H1 (cell line): ENCODE measurements at regions not wholly inside any gene's neighbourhood (a gene's known extent, or its start where the extent isn't known, plus 50 kb on each side); places are given as distances from the start of the nearest gene placed in this dataset.

Experiments
- CTCF ChIA-PET: fragments of 300-600 bp; sonication (Branson Sonifier 250); formaldehyde crosslinking; loops from one replicate; lab custom pipeline; 2021; ENCODE audit not compliant: partially characterized antibody; lab: Charles Lee
- POLR2A ChIA-PET: fragments of 300-600 bp; sonication (Branson Sonifier 250); formaldehyde crosslinking; loops from one replicate; lab custom pipeline; 2021; ENCODE audit warnings: inconsistent platforms; ENCODE audit not compliant: partially characterized antibody; lab: Charles Lee
- DNase-seq, 2 experiments: peaks; one replicate each; pipeline versions ENCODE4 v3.0.0 to v3.0.0-alpha.2; 2010 to 2022; ENCODE audit warnings: low spot score in 2 of 2, low read depth in 1 of 2, mixed read lengths in 1 of 2
- FAIRE-seq: peaks from 2 replicates; lab custom pipeline; 2011; peaks lifted over from hg19 to GRCh38; lab: Jason Lieb, UNC
- H2AFZ ChIP-seq: 2 replicates; pipeline ENCODE4 v1.8.1; 2012; ENCODE audit warnings: low read length, inconsistent platforms
- H2AK5ac ChIP-seq: 2 replicates; pipeline ENCODE4 v1.6.1; 2013; ENCODE audit warnings: low read depth, low read length
- H2BK120ac ChIP-seq: replicated peaks from 2 replicates; pipeline ENCODE3; 2013; ENCODE audit warnings: low read depth, low read length, inconsistent platforms
- H2BK12ac ChIP-seq: 2 replicates; pipeline ENCODE4 v1.6.1; 2013; ENCODE audit warnings: low read depth, low read length
- H2BK15ac ChIP-seq: 2 replicates; pipeline ENCODE4 v1.6.1; 2013; ENCODE audit warnings: low read length
- H2BK20ac ChIP-seq: 2 replicates; pipeline ENCODE4 v1.6.1; 2013; ENCODE audit warnings: low read length
- H2BK5ac ChIP-seq: 2 replicates; pipeline ENCODE4 v1.6.1; 2013; ENCODE audit warnings: low read depth, low read length
- H3K14ac ChIP-seq: 2 replicates; pipeline ENCODE4 v1.6.1; 2013; ENCODE audit warnings: inconsistent platforms; ENCODE audit not compliant: insufficient read length
- H3K18ac ChIP-seq: 2 replicates; pipeline ENCODE4 v1.6.1; 2013; ENCODE audit warnings: low read length; ENCODE audit errors: extremely low read depth
- H3K23ac ChIP-seq: 2 replicates; pipeline ENCODE4 v1.6.1; 2013; ENCODE audit warnings: inconsistent platforms; ENCODE audit not compliant: insufficient read length
- H3K23me2 ChIP-seq: 2 replicates; pipeline ENCODE4 v1.6.1; 2013; ENCODE audit warnings: low read depth, low read length
- H3K27ac ChIP-seq: 2 replicates; pipeline ENCODE4 v1.6.1; 2011; ENCODE audit warnings: low read depth, low read length, inconsistent platforms
- H3K27me3 ChIP-seq, 4 experiments: replicated peaks in 1 of 4; 1 replicate in 1 of 4; 2 replicates in 3 of 4; pipeline versions ENCODE4 v1.6.1 to v1.8.1; 2011 to 2013; ENCODE audit warnings: low read length in 3 of 4, mild to moderate bottlenecking in 3 of 4, inconsistent platforms in 2 of 4, mixed read lengths in 2 of 4, moderate library complexity in 1 of 4; ENCODE audit not compliant: control insufficient read depth in 3 of 4, insufficient read depth in 3 of 4; ENCODE audit errors: extremely low read depth in 1 of 4
- H3K36me3 ChIP-seq, 4 experiments: 2 replicates each; pipeline versions ENCODE4 v1.6.1 to v1.8.1; 2011 to 2013; ENCODE audit warnings: mild to moderate bottlenecking in 4 of 4, low read length in 3 of 4, moderate library complexity in 2 of 4, control low read depth in 1 of 4, inconsistent platforms in 1 of 4; ENCODE audit not compliant: insufficient read depth in 4 of 4, control insufficient read depth in 2 of 4
- H3K4ac ChIP-seq: replicated peaks from 2 replicates; pipeline ENCODE3; 2013; ENCODE audit warnings: low read length, low read depth, mixed read lengths, inconsistent platforms; ENCODE audit not compliant: insufficient read length
- H3K4me1 ChIP-seq, 4 experiments: replicated peaks in 1 of 4; 1 replicate in 1 of 4; 2 replicates in 3 of 4; pipeline versions ENCODE4 v1.6.1 to v1.8.1; 2011 to 2013; ENCODE audit warnings: low read length in 3 of 4, inconsistent platforms in 2 of 4, mixed read lengths in 1 of 4; ENCODE audit not compliant: insufficient read depth in 4 of 4, control insufficient read depth in 3 of 4
- H3K4me2 ChIP-seq, 2 experiments: 2 replicates each; pipeline versions ENCODE4 v1.6.1 to v1.8.1; 2011 to 2013; ENCODE audit warnings: low read depth in 2 of 2, low read length in 2 of 2, control low read depth in 1 of 2, inconsistent platforms in 1 of 2, mild to moderate bottlenecking in 1 of 2; ENCODE audit not compliant: insufficient read depth in 1 of 2
- H3K4me3 ChIP-seq, 4 experiments: fragments of 200-600, 300-600 bp in 1 of 4; sonication (generic), shearing (Covaris generic), sonication (Bioruptor Twin) in 1 of 4; 2 replicates each; pipeline versions ENCODE4 v1.5.1 to v1.8.1; 2011 to 2016; ENCODE audit warnings: low read length in 4 of 4, low read depth in 3 of 4, control low read depth in 2 of 4, inconsistent platforms in 2 of 4, mild to moderate bottlenecking in 2 of 4, mixed read lengths in 1 of 4, moderate library complexity in 1 of 4; ENCODE audit not compliant: insufficient read depth in 2 of 4; ENCODE audit errors: extremely low read depth in 1 of 4
- H3K56ac ChIP-seq: replicated peaks from 2 replicates; pipeline ENCODE3; 2013; ENCODE audit warnings: low read depth, mild to moderate bottlenecking, mixed read lengths, low read length, inconsistent platforms; ENCODE audit not compliant: insufficient read length
- H3K79me1 ChIP-seq: 2 replicates; pipeline ENCODE4 v1.6.1; 2013; ENCODE audit warnings: low read depth, low read length, control low read depth
- H3K79me2 ChIP-seq, 2 experiments: 2 replicates each; pipeline versions ENCODE4 v1.6.1 to v1.8.1; 2012 to 2013; ENCODE audit warnings: low read length in 2 of 2, mild to moderate bottlenecking in 2 of 2, inconsistent platforms in 1 of 2; ENCODE audit not compliant: insufficient read depth in 2 of 2, control insufficient read depth in 1 of 2
- H3K9ac ChIP-seq, 4 experiments: replicated peaks in 1 of 4; 1 replicate in 1 of 4; 2 replicates in 3 of 4; pipeline versions ENCODE4 v1.6.1 to v1.8.1; 2011 to 2013; ENCODE audit warnings: low read depth in 3 of 4, low read length in 3 of 4, control low read depth in 2 of 4, mild to moderate bottlenecking in 2 of 4, moderate library complexity in 2 of 4, inconsistent platforms in 1 of 4; ENCODE audit errors: extremely low read depth in 1 of 4
- H3K9me3 ChIP-seq, 2 experiments: 2 replicates each; pipeline versions ENCODE4 v1.6.1 to v1.8.1; 2012 to 2013; ENCODE audit warnings: mild to moderate bottlenecking in 2 of 2, moderate library complexity in 2 of 2, control low read depth in 1 of 2, inconsistent platforms in 1 of 2, low read depth in 1 of 2, low read length in 1 of 2, mixed read lengths in 1 of 2; ENCODE audit not compliant: insufficient read depth in 2 of 2
- H4K20me1 ChIP-seq, 2 experiments: replicated peaks in 1 of 2; 2 replicates each; pipeline versions ENCODE3 to v1.8.1; 2011 to 2013; ENCODE audit warnings: inconsistent platforms in 2 of 2, low read length in 2 of 2, mild to moderate bottlenecking in 1 of 2; ENCODE audit not compliant: insufficient read depth in 2 of 2, control insufficient read depth in 1 of 2
- H4K5ac ChIP-seq: 2 replicates; pipeline ENCODE4 v1.6.1; 2013; ENCODE audit warnings: low read length, low read depth, mixed read lengths, inconsistent platforms; ENCODE audit not compliant: insufficient read length
- H4K8ac ChIP-seq: 2 replicates; pipeline ENCODE4 v1.8.0; 2013; ENCODE audit warnings: mild to moderate bottlenecking, moderate library complexity, low read length, inconsistent platforms; ENCODE audit not compliant: insufficient read depth; ENCODE audit errors: extremely low read depth
- H4K91ac ChIP-seq: replicated peaks from 2 replicates; pipeline ENCODE3; 2013; ENCODE audit warnings: low read length, mixed read lengths, inconsistent platforms; ENCODE audit not compliant: insufficient read length
- BRCA1 ChIP-seq: IDR thresholded peaks from 2 replicates; pipeline ENCODE4 v1.6.1; 2012; ENCODE audit warnings: low read depth, low read length, improper control_type of control experiment
- SRF ChIP-seq: IDR thresholded peaks from 2 replicates; pipeline ENCODE4 v1.6.1; 2011; ENCODE audit warnings: mild to moderate bottlenecking, low read depth, low read length, moderate library complexity
- WGBS, 2 experiments: shearing (Covaris generic) in 1 of 2; methylation state at CpG; one replicate each; pipeline versions ENCODE4 v1.1.6 to v1.1.7; 2013 to 2015; ENCODE audit warnings: low lambda C conversion rate in 2 of 2, mixed read lengths in 2 of 2, inconsistent platforms in 1 of 2, low coverage in 1 of 2, missing lambda C conversion rate in 1 of 2; ENCODE audit not compliant: insufficient replicate concordance in 2 of 2, insufficient coverage in 1 of 2, insufficient read length in 1 of 2; ENCODE audit errors: extremely low coverage in 1 of 2, missing lambda C conversion rate in 1 of 2; 5-methylcytosine and 5-hydroxymethylcytosine counted together

DNA sequence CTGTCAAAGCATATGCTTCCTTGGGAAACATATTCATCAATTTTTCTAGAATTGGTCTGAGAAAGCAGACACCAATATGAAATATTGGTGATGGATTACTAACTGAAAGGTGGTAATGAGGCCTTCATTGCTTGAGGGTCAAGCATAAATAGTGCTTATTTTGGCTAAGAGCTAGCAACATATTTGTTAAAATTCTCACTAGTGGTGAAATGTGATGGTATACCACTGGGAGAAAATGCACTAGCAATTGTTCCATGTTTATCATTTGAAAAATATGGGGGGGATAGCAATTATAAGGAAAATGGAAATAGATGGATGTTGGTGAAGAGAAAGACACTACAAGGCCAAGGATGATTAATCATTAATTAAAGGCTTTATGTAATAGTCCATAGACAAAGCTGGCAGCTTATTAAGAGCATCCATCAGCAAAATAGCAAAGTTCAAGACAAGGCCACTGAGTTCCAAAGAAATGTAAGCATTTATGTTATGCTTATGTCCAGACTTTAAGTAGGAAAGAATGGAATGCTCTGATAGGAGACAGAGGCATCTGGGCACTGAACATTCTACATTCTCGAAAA lies 253.7 kb upstream of the PRDM9 start:
- H3K9ac ChIP-seq: no peak overlapping the region

More for the DNA sequence above, 253.7 kb upstream of the PRDM9 start:
- no peak overlapping the region for H2AFZ ChIP-seq
- TF ChIP-seq SRF: no peak
- no peak for TF ChIP-seq BRCA1
- H4K5ac ChIP-seq: no peak overlapping the region
- no peaks in the 10 kb centered on the region for H3K79me1 ChIP-seq
- H3K27me3 ChIP-seq: no peaks in the 10 kb centered on the region
- ChIA-PET CTCF (interaction anchor here (1.1 kb wide), 1 partner anchor 45 kb away, joined by 3 read pairs; no protein-coding TSS in a partner anchor), POLR2A (no interaction called here)
- H3K79me2 ChIP-seq: no peaks in the 10 kb centered on the region
- FAIRE-seq (no peak), DNase-seq (no peak)
- no peak overlapping the region for H2AK5ac ChIP-seq
- no peak overlapping the region for H3K56ac ChIP-seq
- no peak overlapping the region for H4K8ac ChIP-seq
- H2BK15ac ChIP-seq: no peak overlapping the region
- H2BK20ac ChIP-seq: no peak overlapping the region
- H2BK12ac ChIP-seq: no peak overlapping the region
- no peak overlapping the region for H3K18ac ChIP-seq
- no peak overlapping the region for H3K4ac ChIP-seq
- H3K4me2 ChIP-seq: no peak overlapping the region
- no peaks in the 10 kb centered on the region for H3K23me2 ChIP-seq
- no peak overlapping the region for H3K14ac ChIP-seq
- no peaks in the 10 kb centered on the region for H3K36me3 ChIP-seq
- no peaks in the 10 kb centered on the region for H3K9me3 ChIP-seq
- no peak overlapping the region for H3K27ac ChIP-seq
- H3K23ac ChIP-seq: no peak overlapping the region
- H3K4me3 ChIP-seq: no peak overlapping the region
- no peak overlapping the region for H4K91ac ChIP-seq
- no peak overlapping the region for H2BK5ac ChIP-seq
- no peak overlapping the region for H2BK120ac ChIP-seq
- no peaks in the 10 kb centered on the region for H4K20me1 ChIP-seq
- 85% methylated on average over 1 of the region's 1 CpG; no CpG with 5 or more reads in 1 of the 2 experiments for WGBS, 2 experiments
- no peaks in the 10 kb centered on the region for H3K4me1 ChIP-seq
